Ishikawa (cell line): ENCODE measurements at regions not wholly inside any gene's neighbourhood (a gene's known extent, or its start where the extent isn't known, plus 50 kb on each side); places are given as distances from the start of the nearest gene placed in this dataset.

Experiments used
- CEBPB ChIP-seq: IDR thresholded peaks from 2 replicates; pipeline ENCODE4 v1.6.1; 2012
- CREB1 ChIP-seq: IDR thresholded peaks from 2 replicates; pipeline ENCODE4 v1.6.1; 2012; ENCODE audit warnings: low read depth
- EGR1 ChIP-seq: IDR thresholded peaks from 2 replicates; pipeline ENCODE4 v1.6.1; 2012
- EP300 ChIP-seq: IDR thresholded peaks from 2 replicates; pipeline ENCODE4 v1.6.1; 2012; ENCODE audit warnings: borderline replicate concordance
- FOXM1 ChIP-seq: IDR thresholded peaks from 2 replicates; pipeline ENCODE4 v1.6.1; 2012; ENCODE audit warnings: low read depth, borderline replicate concordance
- NFIC ChIP-seq: IDR thresholded peaks from 2 replicates; pipeline ENCODE4 v1.6.1; 2012
- RAD21 ChIP-seq: IDR thresholded peaks from 2 replicates; pipeline ENCODE4 v1.6.1; 2012; ENCODE audit warnings: low read depth
- TAF1 ChIP-seq: IDR thresholded peaks from 2 replicates; pipeline ENCODE4 v1.6.1; 2012; ENCODE audit warnings: low read depth, mild to moderate bottlenecking
- TCF12 ChIP-seq: IDR thresholded peaks from 2 replicates; pipeline ENCODE4 v1.6.1; 2012; ENCODE audit warnings: low read depth
- TEAD4 ChIP-seq: IDR thresholded peaks from 2 replicates; pipeline ENCODE4 v1.6.1; 2012
- YY1 ChIP-seq: IDR thresholded peaks from 2 replicates; pipeline ENCODE4 v1.6.1; 2012; ENCODE audit warnings: low read depth
- ZBTB7A ChIP-seq: IDR thresholded peaks from 2 replicates; pipeline ENCODE4 v1.6.1; 2012; ENCODE audit warnings: low read depth
- TF ChIP-seq, protein P1 (sequence below): IDR thresholded peaks from 2 replicates; pipeline ENCODE4 v1.6.1; 2012; ENCODE audit warnings: low read depth, mild to moderate bottlenecking
- TF ChIP-seq, protein P2 (sequence below): IDR thresholded peaks from 2 replicates; pipeline ENCODE4 v1.6.1; 2012
- TF ChIP-seq, protein P3 (sequence below): IDR thresholded peaks from 2 replicates; pipeline ENCODE4 v1.6.1; 2012

DNA sequence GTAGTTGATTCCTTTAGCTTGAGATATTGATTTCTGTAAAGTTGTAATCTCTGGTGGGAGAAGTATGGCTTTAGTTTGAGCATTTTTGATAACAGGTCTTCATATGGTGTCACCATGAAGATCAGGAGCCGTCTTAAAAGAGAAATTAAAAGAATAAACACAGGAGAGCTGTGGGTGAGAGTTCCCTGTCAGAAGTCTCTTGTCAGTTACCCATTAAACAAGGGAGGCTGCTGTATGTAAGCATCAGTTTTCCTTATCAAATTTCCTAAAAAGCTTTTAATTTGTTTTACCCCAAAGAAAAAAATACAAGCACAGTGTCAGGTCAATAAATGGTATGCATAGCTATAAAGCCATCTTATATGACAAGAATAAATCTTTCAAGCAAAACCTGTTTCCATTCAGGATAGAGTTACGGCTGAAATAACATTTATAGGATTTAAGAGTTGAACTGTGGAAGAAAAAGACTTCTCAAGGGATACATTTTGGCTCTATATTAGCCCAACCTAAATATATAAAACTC lies 767.5 kb downstream of the JRKL start:
- TF ChIP-seq CEBPB (no peak), TCF12 (no peak), EP300 (no peak), ZBTB7A (no peak), FOXM1 (no peak), YY1 (no peak), TAF1 (no peak), NFIC (no peak), RAD21 (no peak), TEAD4 (no peak), EGR1 (no peak), CREB1 (no peak)
- TF ChIP-seq, protein P1, sequence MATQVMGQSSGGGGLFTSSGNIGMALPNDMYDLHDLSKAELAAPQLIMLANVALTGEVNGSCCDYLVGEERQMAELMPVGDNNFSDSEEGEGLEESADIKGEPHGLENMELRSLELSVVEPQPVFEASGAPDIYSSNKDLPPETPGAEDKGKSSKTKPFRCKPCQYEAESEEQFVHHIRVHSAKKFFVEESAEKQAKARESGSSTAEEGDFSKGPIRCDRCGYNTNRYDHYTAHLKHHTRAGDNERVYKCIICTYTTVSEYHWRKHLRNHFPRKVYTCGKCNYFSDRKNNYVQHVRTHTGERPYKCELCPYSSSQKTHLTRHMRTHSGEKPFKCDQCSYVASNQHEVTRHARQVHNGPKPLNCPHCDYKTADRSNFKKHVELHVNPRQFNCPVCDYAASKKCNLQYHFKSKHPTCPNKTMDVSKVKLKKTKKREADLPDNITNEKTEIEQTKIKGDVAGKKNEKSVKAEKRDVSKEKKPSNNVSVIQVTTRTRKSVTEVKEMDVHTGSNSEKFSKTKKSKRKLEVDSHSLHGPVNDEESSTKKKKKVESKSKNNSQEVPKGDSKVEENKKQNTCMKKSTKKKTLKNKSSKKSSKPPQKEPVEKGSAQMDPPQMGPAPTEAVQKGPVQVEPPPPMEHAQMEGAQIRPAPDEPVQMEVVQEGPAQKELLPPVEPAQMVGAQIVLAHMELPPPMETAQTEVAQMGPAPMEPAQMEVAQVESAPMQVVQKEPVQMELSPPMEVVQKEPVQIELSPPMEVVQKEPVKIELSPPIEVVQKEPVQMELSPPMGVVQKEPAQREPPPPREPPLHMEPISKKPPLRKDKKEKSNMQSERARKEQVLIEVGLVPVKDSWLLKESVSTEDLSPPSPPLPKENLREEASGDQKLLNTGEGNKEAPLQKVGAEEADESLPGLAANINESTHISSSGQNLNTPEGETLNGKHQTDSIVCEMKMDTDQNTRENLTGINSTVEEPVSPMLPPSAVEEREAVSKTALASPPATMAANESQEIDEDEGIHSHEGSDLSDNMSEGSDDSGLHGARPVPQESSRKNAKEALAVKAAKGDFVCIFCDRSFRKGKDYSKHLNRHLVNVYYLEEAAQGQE = no peak
- TF ChIP-seq, protein P2, sequence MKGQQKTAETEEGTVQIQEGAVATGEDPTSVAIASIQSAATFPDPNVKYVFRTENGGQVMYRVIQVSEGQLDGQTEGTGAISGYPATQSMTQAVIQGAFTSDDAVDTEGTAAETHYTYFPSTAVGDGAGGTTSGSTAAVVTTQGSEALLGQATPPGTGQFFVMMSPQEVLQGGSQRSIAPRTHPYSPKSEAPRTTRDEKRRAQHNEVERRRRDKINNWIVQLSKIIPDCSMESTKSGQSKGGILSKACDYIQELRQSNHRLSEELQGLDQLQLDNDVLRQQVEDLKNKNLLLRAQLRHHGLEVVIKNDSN = no peak
- TF ChIP-seq, protein P3, sequence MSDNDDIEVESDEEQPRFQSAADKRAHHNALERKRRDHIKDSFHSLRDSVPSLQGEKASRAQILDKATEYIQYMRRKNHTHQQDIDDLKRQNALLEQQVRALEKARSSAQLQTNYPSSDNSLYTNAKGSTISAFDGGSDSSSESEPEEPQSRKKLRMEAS = no peak

DNA sequence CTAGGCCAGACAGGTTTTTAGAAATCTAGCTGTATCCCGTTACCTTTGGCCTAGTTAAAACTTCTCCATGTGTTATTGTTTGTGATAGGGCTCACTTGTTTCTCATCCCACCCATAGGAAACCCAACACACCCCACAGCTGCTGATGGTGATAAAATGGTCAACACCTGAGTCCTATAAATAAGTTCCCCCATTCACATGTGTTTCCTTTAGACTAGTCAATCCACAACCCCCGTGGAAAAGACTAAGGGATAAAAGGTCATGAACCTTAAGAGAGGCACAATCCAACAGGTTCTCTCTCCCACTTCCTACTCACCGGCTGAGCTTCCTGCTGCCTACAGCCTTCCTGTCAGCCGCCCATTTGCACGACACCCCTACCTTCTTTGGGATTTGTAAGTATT lies 768.4 kb downstream of the JRKL start:
- TF ChIP-seq, protein P2 = no peak
- TF ChIP-seq TAF1 = no peak
- TF ChIP-seq, protein P1 = no peak
- no peak for TF ChIP-seq YY1

DNA sequence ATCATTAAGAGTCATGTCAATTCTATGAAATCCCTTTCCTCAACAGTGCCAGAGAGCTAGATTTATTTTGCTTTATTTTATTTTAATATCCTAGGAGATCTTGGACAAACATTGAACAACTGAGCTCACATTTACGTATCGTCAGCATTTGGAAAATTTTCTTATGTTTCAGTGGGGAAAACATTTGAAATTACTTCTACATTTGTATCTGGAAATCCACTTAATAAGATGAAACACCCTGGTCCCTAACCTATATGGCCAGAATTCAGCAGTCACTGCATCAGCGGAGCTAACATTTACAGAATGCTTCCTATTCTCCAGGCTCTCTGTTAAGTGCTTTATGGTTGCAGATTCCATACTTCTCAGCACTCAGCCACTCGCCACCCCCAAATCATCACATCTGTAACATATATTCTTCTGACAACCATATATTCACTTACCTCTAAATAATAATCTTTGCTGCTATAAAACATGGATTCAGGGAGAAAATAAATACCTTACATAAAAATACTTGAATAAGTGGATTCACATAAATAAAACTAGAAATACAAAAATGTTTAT lies 773.9 kb downstream of the JRKL start:
- TF ChIP-seq CEBPB (no peak), TCF12 (no peak), EP300 (no peak), NFIC (no peak)
- TF ChIP-seq, protein P1 = no peak

DNA sequence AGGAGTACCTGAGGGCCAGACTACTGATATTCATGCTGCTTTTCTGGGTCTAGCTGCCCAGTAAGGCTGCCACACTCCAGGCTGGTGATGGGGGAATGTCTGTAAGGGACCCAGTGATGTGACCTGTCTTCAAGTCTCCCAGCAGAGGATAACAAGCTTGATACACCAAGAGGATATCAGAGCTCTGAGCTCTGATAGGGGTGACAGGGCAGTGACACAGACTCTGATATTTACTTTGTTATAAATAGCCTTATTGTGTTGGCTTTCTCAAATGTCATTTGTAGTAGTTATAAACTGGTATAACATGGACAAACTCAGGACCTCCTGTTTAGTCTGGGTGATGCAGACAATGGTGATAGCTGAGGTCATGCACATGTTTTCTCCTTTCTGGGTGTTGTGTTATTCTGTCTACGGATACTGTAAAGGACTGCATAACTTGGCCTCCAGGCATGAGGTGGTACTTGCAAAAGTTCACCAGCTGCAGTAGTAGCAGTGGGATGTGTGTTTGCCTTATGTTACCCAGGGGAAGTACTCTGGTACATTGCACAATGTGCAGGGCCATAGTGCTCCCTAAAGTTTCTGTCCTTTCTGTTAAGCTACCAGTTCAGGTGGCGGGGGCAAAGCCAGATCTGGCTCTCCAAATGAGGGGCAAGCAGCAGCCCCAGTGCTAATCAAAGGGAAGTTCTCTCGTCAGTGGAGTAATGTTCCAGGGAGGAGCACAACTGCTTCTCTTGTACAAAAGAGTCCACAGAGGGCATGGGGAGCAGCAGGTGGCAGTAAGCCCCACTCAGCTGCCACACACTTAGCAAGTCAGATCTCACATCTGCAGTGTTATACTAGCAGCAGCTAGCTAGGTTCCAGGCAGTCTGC lies 812.2 kb downstream of the JRKL start:
- TF ChIP-seq CEBPB = no peak
- no peak for TF ChIP-seq EP300
- TF ChIP-seq TAF1 = no peak
- no peak for TF ChIP-seq YY1
- TF ChIP-seq TEAD4 = no peak
- TF ChIP-seq CREB1 = no peak
- TF ChIP-seq, protein P1 = no peak
- TF ChIP-seq, protein P2 = no peak
- TF ChIP-seq EGR1 = no peak
- no peak for TF ChIP-seq ZBTB7A
- no peak for TF ChIP-seq RAD21
- TF ChIP-seq, protein P3 = no peak
